Mucosa of descending colon (tissue), 3 donors: ENCODE measurements at regions not wholly inside any gene's neighbourhood (a gene's known extent, or its start where the extent isn't known, plus 50 kb on each side); places are given as distances from the start of the nearest gene placed in this dataset.
"Not testable (repeated sequence)": the region's sequence is repeated elsewhere in the genome, so short reads cannot be mapped to it uniquely, and the experiment has no call there.

Experiments used
- ATAC-seq: fragments of 200-7000 bp; cut with Tn5 transposase; one replicate; pipeline ENCODE4 v1.9.1; 2020; ENCODE audit warnings: mild to moderate bottlenecking, moderate library complexity
- DNase-seq, 3 donors: peaks; one replicate each; pipeline ENCODE4 v3.0.0-alpha.2; 2020
- H3K36me3 ChIP-seq: fragments of 200-600 bp; one replicate; pipeline ENCODE4 v1.8.0; 2021; ENCODE audit warnings: low read depth, mild to moderate bottlenecking
- H3K4me1 ChIP-seq: fragments of 200-600 bp; one replicate; pipeline ENCODE4 v1.8.0; 2021; ENCODE audit warnings: low read depth, mild to moderate bottlenecking
- H3K4me3 ChIP-seq: fragments of 200-600 bp; one replicate; pipeline ENCODE4 v1.8.0; 2021; ENCODE audit warnings: mild to moderate bottlenecking
- H3K9me3 ChIP-seq: fragments of 200-600 bp; one replicate; pipeline ENCODE4 v1.8.0; 2021; ENCODE audit warnings: mild to moderate bottlenecking
- intact Hi-C, 2 donors: fragments of 100-400 bp; cut with DNase I in 1 of 2; cut with micrococcal nuclease in 1 of 2; formaldehyde crosslinking; loops; one replicate each; pipeline versions ENCODE4 v1.11.0 to v1.11.1; 2022; cut with DNase I, micrococcal nuclease
- TF ChIP-seq, protein P1 (sequence below): fragments of 200-600 bp; IDR thresholded peaks from one replicate; pipeline ENCODE4 v1.8.0; 2022; ENCODE audit warnings: antibody characterized with exemption, mild to moderate bottlenecking
- donor health status: DM: no; HTN: no; CAD: no; lungs with moderate emphysema.
- donor health status: DM: no; HTN: no; CAD: no.
- donor health status: DM: no; HTN: yes; CAD: no.

DNA sequence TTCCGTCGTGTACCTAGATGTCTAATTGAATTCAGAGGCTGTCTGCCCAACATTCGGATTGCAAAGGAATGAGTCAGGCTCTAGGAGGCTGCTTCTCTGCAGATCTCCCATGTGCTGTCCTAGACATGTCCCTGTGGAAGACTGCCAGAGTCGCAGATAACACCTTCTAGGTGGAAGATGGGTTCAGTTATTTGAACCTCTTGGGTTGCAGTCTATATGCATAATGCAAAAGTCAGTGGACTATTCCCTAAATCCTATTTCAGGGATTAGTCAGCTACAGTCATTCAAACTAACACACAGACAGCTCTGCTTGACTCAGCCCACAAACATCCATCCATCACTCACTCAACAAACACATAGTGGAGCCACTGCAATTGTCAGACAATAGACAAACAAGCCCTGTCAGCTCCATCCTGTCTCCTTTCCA is 300.0 kb upstream of the CTNNB1 start:
- intact Hi-C loops = no loop called here
- DNase-seq (no peak), ATAC-seq (no peak)
- H3K4me1 ChIP-seq = no peaks in the 10 kb centered on the region
- TF ChIP-seq, protein P1, sequence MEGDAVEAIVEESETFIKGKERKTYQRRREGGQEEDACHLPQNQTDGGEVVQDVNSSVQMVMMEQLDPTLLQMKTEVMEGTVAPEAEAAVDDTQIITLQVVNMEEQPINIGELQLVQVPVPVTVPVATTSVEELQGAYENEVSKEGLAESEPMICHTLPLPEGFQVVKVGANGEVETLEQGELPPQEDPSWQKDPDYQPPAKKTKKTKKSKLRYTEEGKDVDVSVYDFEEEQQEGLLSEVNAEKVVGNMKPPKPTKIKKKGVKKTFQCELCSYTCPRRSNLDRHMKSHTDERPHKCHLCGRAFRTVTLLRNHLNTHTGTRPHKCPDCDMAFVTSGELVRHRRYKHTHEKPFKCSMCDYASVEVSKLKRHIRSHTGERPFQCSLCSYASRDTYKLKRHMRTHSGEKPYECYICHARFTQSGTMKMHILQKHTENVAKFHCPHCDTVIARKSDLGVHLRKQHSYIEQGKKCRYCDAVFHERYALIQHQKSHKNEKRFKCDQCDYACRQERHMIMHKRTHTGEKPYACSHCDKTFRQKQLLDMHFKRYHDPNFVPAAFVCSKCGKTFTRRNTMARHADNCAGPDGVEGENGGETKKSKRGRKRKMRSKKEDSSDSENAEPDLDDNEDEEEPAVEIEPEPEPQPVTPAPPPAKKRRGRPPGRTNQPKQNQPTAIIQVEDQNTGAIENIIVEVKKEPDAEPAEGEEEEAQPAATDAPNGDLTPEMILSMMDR = no peak
- no peaks in the 10 kb centered on the region for H3K9me3 ChIP-seq
- no peak overlapping the region for H3K4me3 ChIP-seq
- H3K36me3 ChIP-seq = no peaks in the 10 kb centered on the region

DNA sequence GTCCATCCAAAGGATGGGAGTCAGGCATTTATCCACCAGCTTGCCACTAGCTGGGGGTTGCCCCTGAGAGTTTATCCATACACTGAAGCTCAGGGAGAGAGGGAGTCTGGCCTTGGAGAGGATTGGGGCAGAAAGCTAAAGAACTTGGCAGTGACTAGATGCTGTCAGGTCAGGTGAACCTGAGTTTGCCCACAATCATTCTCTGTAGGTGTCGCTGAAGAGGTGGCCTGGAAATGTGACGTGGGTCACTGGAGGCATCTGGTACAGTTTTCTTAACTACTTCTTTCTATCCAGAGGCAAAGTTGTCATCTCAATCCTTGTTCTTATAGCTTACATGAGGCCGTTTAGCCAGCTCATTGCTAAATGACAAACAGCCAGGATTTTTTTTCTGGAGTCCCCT is 298.0 kb upstream of the CTNNB1 start:
- Histone ChIP-seq H3K36me3 (no peaks in the 10 kb centered on the region), H3K4me3 (no peak overlapping the region), H3K9me3 (no peaks in the 10 kb centered on the region), H3K4me1 (no peaks in the 10 kb centered on the region)
- TF ChIP-seq, protein P1 = no peak
- ATAC-seq (no peak), DNase-seq (no peak)
- intact Hi-C loops = no loop called here

DNA sequence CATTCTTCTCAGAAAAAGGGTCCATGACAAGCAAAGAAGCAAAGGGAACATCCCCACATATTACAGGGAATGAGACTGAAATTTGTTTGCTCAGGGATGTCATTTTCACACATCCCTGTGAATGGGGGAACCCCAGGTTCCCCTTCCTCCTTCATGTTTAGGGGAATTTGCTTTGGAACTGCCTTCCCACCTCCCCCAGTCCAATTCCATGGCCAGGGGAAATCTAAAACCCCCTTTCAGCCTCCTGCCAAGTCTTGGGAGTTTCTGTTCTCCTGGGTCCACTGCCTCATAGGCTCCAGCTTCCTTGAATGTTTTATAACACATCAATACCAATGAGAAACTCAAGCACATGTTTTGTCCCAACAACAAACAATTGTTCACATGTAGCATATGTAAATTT is 297.5 kb upstream of the CTNNB1 start:
- no peak overlapping the region for H3K4me3 ChIP-seq
- ATAC-seq (no peak), DNase-seq (no peak)
- intact Hi-C loops = no loop called here
- no peaks in the 10 kb centered on the region for H3K4me1 ChIP-seq
- H3K36me3 ChIP-seq = no peaks in the 10 kb centered on the region
- TF ChIP-seq, protein P1 = no peak
- no peaks in the 10 kb centered on the region for H3K9me3 ChIP-seq

DNA sequence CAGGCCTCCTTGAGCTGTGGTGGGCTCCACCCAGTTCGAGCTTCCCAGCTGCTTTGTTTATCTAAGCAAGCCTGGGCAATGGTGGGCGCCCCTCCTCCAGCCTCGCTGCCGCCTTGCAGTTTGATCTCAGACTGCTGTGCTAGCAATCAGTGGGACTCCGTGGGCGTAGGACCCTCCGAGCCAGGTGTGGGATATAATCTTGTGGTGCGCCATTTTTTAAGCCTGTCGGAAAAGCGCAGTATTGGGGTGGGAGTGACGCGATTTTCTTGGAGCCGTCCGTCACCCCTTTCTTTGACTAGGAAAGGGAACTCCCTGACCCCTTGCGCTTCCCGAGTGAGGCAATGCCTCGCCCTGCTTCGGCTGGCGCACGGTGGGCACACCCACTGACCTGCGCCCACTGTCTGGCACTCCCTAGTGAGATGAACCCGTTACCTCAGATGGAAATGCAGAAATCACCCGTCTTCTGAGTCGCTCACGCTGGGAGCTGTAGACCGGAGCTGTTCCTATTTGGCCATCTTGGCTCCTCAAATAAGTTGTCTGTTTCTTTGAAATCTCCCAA is 291.3 kb upstream of the CTNNB1 start:
- H3K4me1 ChIP-seq, DNase-seq, H3K9me3 ChIP-seq, H3K36me3 ChIP-seq, ATAC-seq, H3K4me3 ChIP-seq, intact Hi-C loops: not testable (repeated sequence)

DNA sequence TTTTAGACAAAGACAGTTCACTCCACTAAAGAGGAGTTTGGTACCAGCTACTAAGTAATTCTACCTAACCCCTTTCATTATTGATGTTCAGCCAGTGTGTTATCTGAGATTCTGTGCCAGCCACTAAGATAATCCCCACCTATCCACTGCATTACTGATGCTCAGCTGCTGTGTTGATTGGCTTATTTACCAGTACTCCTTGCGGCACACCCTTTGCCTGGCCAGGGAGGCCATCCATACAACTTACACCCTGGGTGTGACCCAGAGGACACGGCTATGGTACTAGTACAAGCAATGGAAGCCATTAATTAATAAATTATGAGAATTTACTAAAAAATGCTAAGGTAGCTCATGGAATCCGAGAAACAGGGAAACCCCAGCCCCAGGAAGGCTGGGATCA is 290.7 kb upstream of the CTNNB1 start:
- intact Hi-C loops = no loop called here
- DNase-seq (no peak), ATAC-seq (no peak)
- H3K4me3 ChIP-seq = no peak overlapping the region
- H3K9me3 ChIP-seq = no peaks in the 10 kb centered on the region
- peaks cover 8% of the 10 kb centered on the region for H3K4me1 ChIP-seq
- no peaks in the 10 kb centered on the region for H3K36me3 ChIP-seq
- TF ChIP-seq, protein P1 = no peak

- Histone ChIP-seq H3K4me1 (peaks cover 8% of the 10 kb centered on the region), H3K4me3 (no peak overlapping the region), H3K9me3 (no peaks in the 10 kb centered on the region), H3K36me3 (no peaks in the 10 kb centered on the region)
- DNase-seq (no peak), ATAC-seq (no peak)
- intact Hi-C loops = no loop called here
- TF ChIP-seq, protein P1 = no peak
Observed at GRCh38 chr3:40911264-40911663, 288.0 kb upstream of the CTNNB1 start.
